ENCODE measurements at regions not wholly inside any gene's neighbourhood (a gene's known extent, or its start where the extent isn't known, plus 50 kb on each side); places are given as distances from the start of the nearest gene placed in this dataset.

- H3K36me3 Mint-ChIP-seq (ENCODE audit: insufficient read depth), result no peaks in the 10 kb centered on the region
- H3K27ac Mint-ChIP-seq, result no peak overlapping the region
- no peaks in the 10 kb centered on the region for H3K9me3 Mint-ChIP-seq (ENCODE audit: low read depth)
- no peaks in the 10 kb centered on the region for H3K4me1 Mint-ChIP-seq (ENCODE audit: low read depth)
- peaks cover 18% of the 10 kb centered on the region for H3K27me3 Mint-ChIP-seq
- DNase-seq (ENCODE audit: low spot score, unreplicated experiment), result no peak
- H3K4me3 Mint-ChIP-seq (ENCODE audit: low read depth), result no peak overlapping the region
- TF ChIP-seq, protein P1, sequence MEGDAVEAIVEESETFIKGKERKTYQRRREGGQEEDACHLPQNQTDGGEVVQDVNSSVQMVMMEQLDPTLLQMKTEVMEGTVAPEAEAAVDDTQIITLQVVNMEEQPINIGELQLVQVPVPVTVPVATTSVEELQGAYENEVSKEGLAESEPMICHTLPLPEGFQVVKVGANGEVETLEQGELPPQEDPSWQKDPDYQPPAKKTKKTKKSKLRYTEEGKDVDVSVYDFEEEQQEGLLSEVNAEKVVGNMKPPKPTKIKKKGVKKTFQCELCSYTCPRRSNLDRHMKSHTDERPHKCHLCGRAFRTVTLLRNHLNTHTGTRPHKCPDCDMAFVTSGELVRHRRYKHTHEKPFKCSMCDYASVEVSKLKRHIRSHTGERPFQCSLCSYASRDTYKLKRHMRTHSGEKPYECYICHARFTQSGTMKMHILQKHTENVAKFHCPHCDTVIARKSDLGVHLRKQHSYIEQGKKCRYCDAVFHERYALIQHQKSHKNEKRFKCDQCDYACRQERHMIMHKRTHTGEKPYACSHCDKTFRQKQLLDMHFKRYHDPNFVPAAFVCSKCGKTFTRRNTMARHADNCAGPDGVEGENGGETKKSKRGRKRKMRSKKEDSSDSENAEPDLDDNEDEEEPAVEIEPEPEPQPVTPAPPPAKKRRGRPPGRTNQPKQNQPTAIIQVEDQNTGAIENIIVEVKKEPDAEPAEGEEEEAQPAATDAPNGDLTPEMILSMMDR (IDR thresholded peaks at IDR 0.05; ENCODE audit: unreplicated experiment), result no peak
These were observed 644.9 kb downstream of the CCDC171 start for GRCh38 chr9:16197578-16198370.

GRCh38 chr9:16198996-16199395, 646.2 kb downstream of the CCDC171 start:
- Mint-ChIP-seq H3K27ac (no peak overlapping the region), H3K9me3 (ENCODE audit: low read depth) (no peaks in the 10 kb centered on the region), H3K36me3 (ENCODE audit: insufficient read depth) (no peaks in the 10 kb centered on the region), H3K27me3 (peaks cover 11% of the 10 kb centered on the region), H3K4me1 (ENCODE audit: low read depth) (no peaks in the 10 kb centered on the region), H3K4me3 (ENCODE audit: low read depth) (no peak overlapping the region)
- TF ChIP-seq, protein P1 (IDR thresholded peaks at IDR 0.05; ENCODE audit: unreplicated experiment), result no peak
- no peak for DNase-seq (ENCODE audit: low spot score, unreplicated experiment)

DNA sequence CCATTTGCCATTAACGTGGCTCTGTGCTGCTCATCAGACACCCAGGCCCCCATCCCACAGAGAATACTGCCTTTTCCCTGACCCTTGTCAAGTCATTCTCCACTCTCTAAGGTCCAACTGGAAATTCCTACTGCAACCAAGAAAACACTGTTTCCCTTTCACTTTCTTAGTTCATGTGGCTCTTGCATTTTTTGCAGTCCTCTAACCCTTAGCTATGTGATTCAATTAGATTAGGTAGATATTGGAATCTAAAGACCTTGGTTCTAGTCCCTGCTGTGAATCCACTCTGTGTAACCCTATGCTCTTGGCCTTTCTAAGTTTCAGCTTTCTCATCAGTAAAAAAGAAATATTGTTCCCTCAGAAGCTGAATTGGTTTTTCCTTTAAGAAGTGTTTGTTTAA, 649.4 kb downstream of the CCDC171 start:
- H3K27ac Mint-ChIP-seq, result no peak overlapping the region
- H3K4me1 Mint-ChIP-seq (ENCODE audit: low read depth), result no peaks in the 10 kb centered on the region
- no peaks in the 10 kb centered on the region for H3K9me3 Mint-ChIP-seq (ENCODE audit: low read depth)
- no peak overlapping the region for H3K4me3 Mint-ChIP-seq (ENCODE audit: low read depth)
- H3K36me3 Mint-ChIP-seq (ENCODE audit: insufficient read depth), result no peaks in the 10 kb centered on the region
- TF ChIP-seq, protein P1 (IDR thresholded peaks at IDR 0.05; ENCODE audit: unreplicated experiment), result no peak
- peaks cover 11% of the 10 kb centered on the region for H3K27me3 Mint-ChIP-seq
- no peak for DNase-seq (ENCODE audit: low spot score, unreplicated experiment)

GRCh38 chr9:16202914-16203728, 650.3 kb downstream of the CCDC171 start:
- Mint-ChIP-seq H3K27ac (no peak overlapping the region), H3K4me1 (ENCODE audit: low read depth) (no peaks in the 10 kb centered on the region), H3K4me3 (ENCODE audit: low read depth) (no peak overlapping the region), H3K9me3 (ENCODE audit: low read depth) (no peaks in the 10 kb centered on the region), H3K36me3 (ENCODE audit: insufficient read depth) (no peaks in the 10 kb centered on the region), H3K27me3 (peaks cover 7% of the 10 kb centered on the region)
- DNase-seq (ENCODE audit: low spot score, unreplicated experiment), result no peak
- TF ChIP-seq, protein P1 (IDR thresholded peaks at IDR 0.05; ENCODE audit: unreplicated experiment), result no peak

- Mint-ChIP-seq H3K27me3 (peaks cover 7% of the 10 kb centered on the region), H3K9me3 (ENCODE audit: low read depth) (no peaks in the 10 kb centered on the region), H3K27ac (no peak overlapping the region), H3K4me1 (ENCODE audit: low read depth) (no peaks in the 10 kb centered on the region), H3K4me3 (ENCODE audit: low read depth) (no peak overlapping the region), H3K36me3 (ENCODE audit: insufficient read depth) (no peaks in the 10 kb centered on the region)
- TF ChIP-seq, protein P1 (IDR thresholded peaks at IDR 0.05; ENCODE audit: unreplicated experiment), result no peak
- no peak for DNase-seq (ENCODE audit: low spot score, unreplicated experiment)
These were observed 651.1 kb downstream of the CCDC171 start for GRCh38 chr9:16203729-16204573.
